ENCODE measurements at regions not wholly inside any gene's neighbourhood (a gene's known extent, or its start where the extent isn't known, plus 50 kb on each side); places are given as distances from the start of the nearest gene placed in this dataset.

GRCh38 chr14:32008602-32009193 is 68.4 kb upstream of the ARHGAP5 start:
- TF ChIP-seq CTCF (IDR thresholded peaks at IDR 0.05), result no peak
- TF ChIP-seq POLR2A (IDR thresholded peaks at IDR 0.05), result no peak
- DNase-seq (ENCODE audit: low spot score in 2 of 2), result no peak
- 94 to 97% methylated on average over 1 of the region's 1 CpG for WGBS, 2 donors
- intact Hi-C loops (cut with DNase I; ENCODE audit: low total_unique reads), result no loop called here
- no peak overlapping the region for H3K4me3 ChIP-seq (ENCODE audit: low read depth, poor library complexity, severe bottlenecking)

- no peak for DNase-seq (ENCODE audit: low spot score in 2 of 2)
- TF ChIP-seq POLR2A (IDR thresholded peaks at IDR 0.05), result no peak
- TF ChIP-seq CTCF (IDR thresholded peaks at IDR 0.05), result no peak
- H3K4me3 ChIP-seq (ENCODE audit: low read depth, poor library complexity, severe bottlenecking), result no peak overlapping the region
- 81 to 85% methylated on average over 5 of the region's 5 CpGs for WGBS, 2 donors
- intact Hi-C loops (cut with DNase I; ENCODE audit: low total_unique reads), result no loop called here
Measured at GRCh38 chr14:32009221-32009975, 67.7 kb upstream of the ARHGAP5 start.

GRCh38 chr14:32009976-32010581 is 67.0 kb upstream of the ARHGAP5 start:
- no peak overlapping the region for H3K4me3 ChIP-seq (ENCODE audit: low read depth, poor library complexity, severe bottlenecking)
- no peak for TF ChIP-seq POLR2A (IDR thresholded peaks at IDR 0.05)
- TF ChIP-seq CTCF (IDR thresholded peaks at IDR 0.05), result no peak
- no peak for DNase-seq (ENCODE audit: low spot score in 2 of 2)
- 79 to 83% methylated on average over 6 of the region's 6 CpGs for WGBS, 2 donors
- intact Hi-C loops (cut with DNase I; ENCODE audit: low total_unique reads), result no loop called here

- 85 to 89% methylated on average over 4 of the region's 4 CpGs for WGBS, 2 donors
- intact Hi-C loops (cut with DNase I; ENCODE audit: low total_unique reads), result no loop called here
- DNase-seq (ENCODE audit: low spot score in 2 of 2), result no peak
- no peak overlapping the region for H3K4me3 ChIP-seq (ENCODE audit: low read depth, poor library complexity, severe bottlenecking)
- TF ChIP-seq POLR2A (IDR thresholded peaks at IDR 0.05), result no peak
- TF ChIP-seq CTCF (IDR thresholded peaks at IDR 0.05), result no peak
Measured at GRCh38 chr14:32010604-32011125, 66.4 kb upstream of the ARHGAP5 start.

- intact Hi-C loops (cut with DNase I; ENCODE audit: low total_unique reads), result no loop called here
- WGBS, 2 donors, result 87 to 92% methylated on average over 3 of the region's 3 CpGs
- no peak overlapping the region for H3K4me3 ChIP-seq (ENCODE audit: low read depth, poor library complexity, severe bottlenecking)
- DNase-seq (ENCODE audit: low spot score in 2 of 2), result no peak
- no peak for TF ChIP-seq CTCF (IDR thresholded peaks at IDR 0.05)
- no peak for TF ChIP-seq POLR2A (IDR thresholded peaks at IDR 0.05)
Measured at GRCh38 chr14:32011225-32011624, 65.9 kb upstream of the ARHGAP5 start.
